ENCODE measurements at regions not wholly inside any gene's neighbourhood (a gene's known extent, or its start where the extent isn't known, plus 50 kb on each side); places are given as distances from the start of the nearest gene placed in this dataset.

DNA sequence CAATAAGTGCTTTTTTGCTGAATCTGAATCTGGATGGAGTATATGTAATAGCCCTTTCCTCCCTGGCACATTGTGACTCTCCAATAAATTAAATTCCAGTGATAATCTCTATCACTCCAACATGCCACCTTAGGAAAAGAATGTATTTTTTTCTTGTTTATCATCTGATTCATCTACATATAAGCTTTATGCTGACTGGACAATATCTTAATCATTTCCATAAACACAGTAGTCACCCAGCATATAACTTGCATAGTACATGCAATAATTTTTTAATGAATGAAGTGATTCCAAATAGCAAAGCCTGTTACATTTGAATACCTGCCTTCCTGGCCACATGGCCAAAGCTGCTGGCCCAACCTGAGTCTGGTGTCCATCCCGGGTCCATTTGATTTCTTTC, 477.6 kb upstream of the USP24 start:
- Histone ChIP-seq H3K4me1 (no peaks in the 10 kb centered on the region), H3K4me3 (no peak overlapping the region), H3K36me3 (no peaks in the 10 kb centered on the region), H3K27me3 (no peaks in the 10 kb centered on the region), H3K27ac (no peak overlapping the region), H3K9me3 (no peaks in the 10 kb centered on the region)
- no peak for DNase-seq
- WGBS (ENCODE audit: insufficient coverage, low coverage, low lambda C conversion rate, missing lambda C conversion rate), result 75% methylated on average over 1 of the region's 1 CpG
- TF ChIP-seq, protein P1, sequence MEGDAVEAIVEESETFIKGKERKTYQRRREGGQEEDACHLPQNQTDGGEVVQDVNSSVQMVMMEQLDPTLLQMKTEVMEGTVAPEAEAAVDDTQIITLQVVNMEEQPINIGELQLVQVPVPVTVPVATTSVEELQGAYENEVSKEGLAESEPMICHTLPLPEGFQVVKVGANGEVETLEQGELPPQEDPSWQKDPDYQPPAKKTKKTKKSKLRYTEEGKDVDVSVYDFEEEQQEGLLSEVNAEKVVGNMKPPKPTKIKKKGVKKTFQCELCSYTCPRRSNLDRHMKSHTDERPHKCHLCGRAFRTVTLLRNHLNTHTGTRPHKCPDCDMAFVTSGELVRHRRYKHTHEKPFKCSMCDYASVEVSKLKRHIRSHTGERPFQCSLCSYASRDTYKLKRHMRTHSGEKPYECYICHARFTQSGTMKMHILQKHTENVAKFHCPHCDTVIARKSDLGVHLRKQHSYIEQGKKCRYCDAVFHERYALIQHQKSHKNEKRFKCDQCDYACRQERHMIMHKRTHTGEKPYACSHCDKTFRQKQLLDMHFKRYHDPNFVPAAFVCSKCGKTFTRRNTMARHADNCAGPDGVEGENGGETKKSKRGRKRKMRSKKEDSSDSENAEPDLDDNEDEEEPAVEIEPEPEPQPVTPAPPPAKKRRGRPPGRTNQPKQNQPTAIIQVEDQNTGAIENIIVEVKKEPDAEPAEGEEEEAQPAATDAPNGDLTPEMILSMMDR (IDR thresholded peaks at IDR 0.05), result no peak
- no peak for TF ChIP-seq POLR2A (IDR thresholded peaks at IDR 0.05)
- intact Hi-C loops (cut with DNase I), result no loop called here
- no peak for ATAC-seq

GRCh38 chr1:55690366-55690765, 475.2 kb upstream of the USP24 start:
- DNase-seq, result no peak
- H3K36me3 ChIP-seq, result no peaks in the 10 kb centered on the region
- H3K4me3 ChIP-seq, result no peak overlapping the region
- H3K9me3 ChIP-seq, result no peaks in the 10 kb centered on the region
- no peak for ATAC-seq
- whole genome bisulfite sequencing (ENCODE audit: insufficient coverage, low coverage, low lambda C conversion rate, missing lambda C conversion rate), result 61% methylated on average over 2 of the region's 4 CpGs
- no peak overlapping the region for H3K27ac ChIP-seq
- intact Hi-C loops (cut with DNase I), result no loop called here
- no peaks in the 10 kb centered on the region for H3K27me3 ChIP-seq
- no peaks in the 10 kb centered on the region for H3K4me1 ChIP-seq
- TF ChIP-seq POLR2A (IDR thresholded peaks at IDR 0.05), result no peak
- TF ChIP-seq, protein P1 (IDR thresholded peaks at IDR 0.05), result no peak

DNA sequence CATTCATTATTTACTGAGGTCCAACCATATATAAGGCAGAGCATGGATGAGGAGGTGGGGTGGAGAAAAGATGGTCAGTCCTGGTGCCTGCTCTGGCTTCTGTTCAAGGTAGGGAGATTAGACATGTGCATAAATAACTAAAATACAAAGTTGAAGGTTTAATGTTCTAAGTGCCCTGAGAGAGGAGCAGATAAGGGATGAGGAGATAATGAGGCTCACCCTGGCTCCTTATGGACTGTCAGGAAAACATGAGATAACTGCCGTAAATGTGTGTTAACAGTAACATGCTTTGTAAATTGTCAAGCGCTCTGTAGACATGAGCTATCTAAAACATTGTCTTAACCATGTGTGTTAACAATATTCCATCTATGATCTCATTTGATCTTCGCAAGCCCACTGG, 474.6 kb upstream of the USP24 start:
- no peaks in the 10 kb centered on the region for H3K4me1 ChIP-seq
- DNase-seq, result no peak
- H3K27ac ChIP-seq, result no peak overlapping the region
- H3K9me3 ChIP-seq, result no peaks in the 10 kb centered on the region
- no peak for TF ChIP-seq POLR2A (IDR thresholded peaks at IDR 0.05)
- TF ChIP-seq, protein P1 (IDR thresholded peaks at IDR 0.05), result no peak
- no peaks in the 10 kb centered on the region for H3K36me3 ChIP-seq
- intact Hi-C loops (cut with DNase I), result no loop called here
- no peaks in the 10 kb centered on the region for H3K27me3 ChIP-seq
- 71% methylated on average over 2 of the region's 3 CpGs for WGBS (ENCODE audit: insufficient coverage, low coverage, low lambda C conversion rate, missing lambda C conversion rate)
- no peak overlapping the region for H3K4me3 ChIP-seq
- no peak for ATAC-seq

DNA sequence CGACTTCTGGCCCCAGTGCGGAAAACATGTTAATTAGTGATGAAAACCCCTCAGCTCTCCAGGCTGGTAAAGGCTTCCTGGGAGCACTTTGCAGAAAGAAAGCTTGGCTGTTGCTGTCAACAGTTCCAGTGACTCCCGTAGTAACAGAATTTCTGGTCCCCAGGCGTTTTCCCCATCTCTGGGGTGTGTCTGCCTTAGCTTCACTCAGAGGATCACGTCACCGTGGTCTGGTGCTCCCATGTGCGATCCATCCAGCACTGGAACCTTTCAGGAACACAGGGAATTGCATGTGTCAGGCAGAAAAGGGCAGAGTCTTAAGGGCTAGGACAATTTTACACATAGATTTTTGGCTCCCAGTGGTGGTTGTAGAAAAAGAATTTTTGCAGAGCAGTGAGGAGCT, 470.4 kb upstream of the USP24 start:
- 80% methylated on average over 7 of the region's 7 CpGs for WGBS (ENCODE audit: insufficient coverage, low coverage, low lambda C conversion rate, missing lambda C conversion rate)

More for the DNA sequence above, 470.4 kb upstream of the USP24 start:
- DNase-seq (no peak), ATAC-seq (no peak)
- Histone ChIP-seq H3K36me3 (no peaks in the 10 kb centered on the region), H3K4me1 (peaks cover 0 to 3% (median 0%) of the 10 kb centered on the region in 4 donors), H3K27ac (no peak overlapping the region), H3K4me3 (no peak overlapping the region), H3K27me3 (no peaks in the 10 kb centered on the region), H3K9me3 (no peaks in the 10 kb centered on the region)
- TF ChIP-seq, protein P1 (IDR thresholded peaks at IDR 0.05), result no peak
- TF ChIP-seq POLR2A (IDR thresholded peaks at IDR 0.05), result no peak
- intact Hi-C loops (cut with DNase I), result no loop called here
